ENCODE measurements at regions not wholly inside any gene's neighbourhood (a gene's known extent, or its start where the extent isn't known, plus 50 kb on each side); places are given as distances from the start of the nearest gene placed in this dataset.

GRCh38 chr17:51445946-51446345 is 185.6 kb downstream of the UTP18 start:
- TF ChIP-seq CTCF (IDR thresholded peaks at IDR 0.05; ENCODE audit: low read length) (no peak), EZH2 (IDR thresholded peaks at IDR 0.05; ENCODE audit: borderline replicate concordance, low read length) (no peak)
